Esophagus muscularis mucosa (tissue), 4 donors: ENCODE measurements at regions not wholly inside any gene's neighbourhood (a gene's known extent, or its start where the extent isn't known, plus 50 kb on each side); places are given as distances from the start of the nearest gene placed in this dataset.

ENCODE experiments used
- DNase-seq: peaks from one replicate; pipeline ENCODE4 v3.0.0-alpha.2; 2017; ENCODE audit errors: extremely low spot score
- H3K27ac ChIP-seq, 4 donors: fragments of 200-600 bp; sonication (generic); replicated peaks in 1 of 4; 1 replicate in 3 of 4; 2 replicates in 1 of 4; pipeline ENCODE4 v1.5.1; 2016 to 2019; ENCODE audit warnings: mild to moderate bottlenecking in 1 of 4
- H3K27me3 ChIP-seq, 4 donors: fragments of 200-600 bp; sonication (generic); one replicate each; pipeline versions ENCODE4 v1.5.1 to v1.6.0; 2016 to 2019
- H3K36me3 ChIP-seq, 4 donors: fragments of 200-600 bp; sonication (generic); one replicate each; pipeline ENCODE4 v1.5.1; 2016 to 2019
- H3K4me1 ChIP-seq, 4 donors: fragments of 200-600 bp; sonication (generic); one replicate each; pipeline ENCODE4 v1.5.1; 2016 to 2019
- H3K4me3 ChIP-seq, 4 donors: fragments of 200-600 bp; sonication (generic); 1 replicate in 2 of 4; 2 replicates in 2 of 4; pipeline ENCODE4 v1.5.1; 2016 to 2019; ENCODE audit warnings: mild to moderate bottlenecking in 4 of 4, moderate library complexity in 1 of 4
- H3K9me3 ChIP-seq, 4 donors: fragments of 200-600 bp; sonication (generic); 1 replicate in 3 of 4; 2 replicates in 1 of 4; pipeline ENCODE4 v1.5.1; 2016 to 2019
- EP300 ChIP-seq: sonication (generic); formaldehyde crosslinking; IDR thresholded peaks from one replicate; pipeline ENCODE4 v1.6.1; 2017; ENCODE audit warnings: antibody characterized with exemption
- POLR2A ChIP-seq: fragments of 450-650 bp; IDR thresholded peaks from one replicate; pipeline ENCODE4 v1.6.1; 2017; ENCODE audit warnings: antibody characterized with exemption, moderate library complexity, mild to moderate bottlenecking, low read depth
- POLR2AphosphoS5 ChIP-seq, 2 donors: sonication (generic); formaldehyde crosslinking; IDR thresholded peaks; one replicate each; pipeline ENCODE4 v1.6.1; 2017; ENCODE audit warnings: antibody characterized with exemption in 2 of 2
- WGBS: methylation state at CpG from one replicate; pipeline ENCODE4 v1.1.5; 2018; 5-methylcytosine and 5-hydroxymethylcytosine counted together
- intact Hi-C: fragments of 100-400 bp; cut with DNase I; formaldehyde crosslinking; loops from one replicate; pipeline ENCODE4 v1.15.1; 2023
- TF ChIP-seq, protein P1 (sequence below), 3 experiments: fragments of 200-600 bp in 2 of 3; fragments of 450-650 bp in 1 of 3; sonication (generic) in 2 of 3; IDR thresholded peaks; one replicate each; pipeline ENCODE4 v1.5.1; 2017 to 2019; ENCODE audit warnings: antibody characterized with exemption in 3 of 3, mild to moderate bottlenecking in 2 of 3, moderate library complexity in 1 of 3

DNA sequence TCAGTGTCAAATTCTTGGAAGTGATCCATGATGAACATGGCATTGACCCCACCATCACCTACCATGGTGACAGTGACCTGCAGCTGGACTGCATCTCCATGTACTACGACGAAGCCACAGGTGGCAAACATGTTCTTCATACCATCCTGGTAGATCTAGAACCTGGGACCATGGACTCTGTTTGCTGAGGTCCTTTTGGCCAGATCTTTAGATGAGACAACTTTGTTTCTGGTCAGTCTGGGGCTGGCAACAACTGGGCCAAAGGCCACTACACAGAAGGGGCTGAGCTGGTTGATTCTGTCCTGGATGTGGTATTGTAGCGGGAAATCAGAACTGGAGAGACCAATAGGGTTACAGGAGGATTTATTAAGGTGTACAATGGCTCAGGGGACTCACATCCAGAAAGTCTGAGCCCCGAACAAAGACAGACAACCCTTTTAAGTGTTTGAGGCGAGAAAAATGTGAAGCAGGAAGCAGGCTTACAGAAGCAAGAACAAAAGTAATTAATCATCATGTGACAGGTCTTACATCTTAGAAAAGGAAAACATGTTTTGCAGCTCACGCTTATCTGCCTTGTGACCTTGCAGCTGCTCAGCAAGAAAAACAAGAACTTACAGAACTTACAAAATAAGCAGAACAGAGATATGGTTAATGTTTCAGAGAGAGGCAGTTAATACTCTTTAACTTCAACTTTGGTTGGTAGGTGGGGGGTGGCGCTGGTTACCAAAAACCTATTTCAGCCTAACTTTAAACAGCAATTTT, 58.8 kb upstream of the MOCS1 start:
- no peak for DNase-seq
- WGBS, result 59% methylated on average over 7 of the region's 7 CpGs
- Histone ChIP-seq H3K4me3 (no peak overlapping the region), H3K27ac (no peak overlapping the region), H3K27me3 (no peaks in the 10 kb centered on the region), H3K9me3 (peaks cover 0 to 20% (median 13%) of the 10 kb centered on the region in 4 donors), H3K4me1 (no peaks in the 10 kb centered on the region), H3K36me3 (no peaks in the 10 kb centered on the region)
- intact Hi-C loops, result no loop called here
- TF ChIP-seq POLR2AphosphoS5 (IDR thresholded peaks at IDR 0.05), result no peak
- no peak for TF ChIP-seq EP300
- TF ChIP-seq POLR2A, result no peak
- TF ChIP-seq, protein P1, sequence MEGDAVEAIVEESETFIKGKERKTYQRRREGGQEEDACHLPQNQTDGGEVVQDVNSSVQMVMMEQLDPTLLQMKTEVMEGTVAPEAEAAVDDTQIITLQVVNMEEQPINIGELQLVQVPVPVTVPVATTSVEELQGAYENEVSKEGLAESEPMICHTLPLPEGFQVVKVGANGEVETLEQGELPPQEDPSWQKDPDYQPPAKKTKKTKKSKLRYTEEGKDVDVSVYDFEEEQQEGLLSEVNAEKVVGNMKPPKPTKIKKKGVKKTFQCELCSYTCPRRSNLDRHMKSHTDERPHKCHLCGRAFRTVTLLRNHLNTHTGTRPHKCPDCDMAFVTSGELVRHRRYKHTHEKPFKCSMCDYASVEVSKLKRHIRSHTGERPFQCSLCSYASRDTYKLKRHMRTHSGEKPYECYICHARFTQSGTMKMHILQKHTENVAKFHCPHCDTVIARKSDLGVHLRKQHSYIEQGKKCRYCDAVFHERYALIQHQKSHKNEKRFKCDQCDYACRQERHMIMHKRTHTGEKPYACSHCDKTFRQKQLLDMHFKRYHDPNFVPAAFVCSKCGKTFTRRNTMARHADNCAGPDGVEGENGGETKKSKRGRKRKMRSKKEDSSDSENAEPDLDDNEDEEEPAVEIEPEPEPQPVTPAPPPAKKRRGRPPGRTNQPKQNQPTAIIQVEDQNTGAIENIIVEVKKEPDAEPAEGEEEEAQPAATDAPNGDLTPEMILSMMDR (IDR thresholded peaks at IDR 0.05), result no peak
